NCI-H2107 treated with DMSO at 0.1 percent for 48 hours (cell line): ENCODE measurements at regions not wholly inside any gene's neighbourhood (a gene's known extent, or its start where the extent isn't known, plus 50 kb on each side); places are given as distances from the start of the nearest gene placed in this dataset.
"Not testable (repeated sequence)": the region's sequence is repeated elsewhere in the genome, so short reads cannot be mapped to it uniquely, and the experiment has no call there.

Experiments
- DNase-seq: peaks from one replicate; lab custom pipeline; 2025; ENCODE audit not compliant: unreplicated experiment; lab: John Stamatoyannopoulos, UW

DNA sequence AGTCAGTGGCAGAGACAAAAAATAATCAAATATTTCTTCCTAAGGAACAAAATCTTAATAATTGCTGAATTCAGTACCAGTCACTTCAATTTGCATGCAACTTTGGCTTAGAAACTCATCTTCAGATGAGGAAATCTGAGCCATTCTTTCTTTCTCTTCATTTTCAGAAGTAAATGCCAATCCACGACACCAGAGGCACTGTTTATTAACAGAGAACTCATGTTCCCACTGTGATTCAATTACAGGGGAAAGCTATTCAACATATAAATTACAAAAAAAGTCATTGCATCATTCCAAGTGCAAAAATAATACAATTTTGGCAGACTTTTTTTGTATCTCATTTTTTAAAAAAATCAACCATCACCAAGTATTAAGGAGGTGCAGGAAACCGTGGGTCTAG, 816.1 kb upstream of the TMEM132C start:
- no peak for DNase-seq

DNA sequence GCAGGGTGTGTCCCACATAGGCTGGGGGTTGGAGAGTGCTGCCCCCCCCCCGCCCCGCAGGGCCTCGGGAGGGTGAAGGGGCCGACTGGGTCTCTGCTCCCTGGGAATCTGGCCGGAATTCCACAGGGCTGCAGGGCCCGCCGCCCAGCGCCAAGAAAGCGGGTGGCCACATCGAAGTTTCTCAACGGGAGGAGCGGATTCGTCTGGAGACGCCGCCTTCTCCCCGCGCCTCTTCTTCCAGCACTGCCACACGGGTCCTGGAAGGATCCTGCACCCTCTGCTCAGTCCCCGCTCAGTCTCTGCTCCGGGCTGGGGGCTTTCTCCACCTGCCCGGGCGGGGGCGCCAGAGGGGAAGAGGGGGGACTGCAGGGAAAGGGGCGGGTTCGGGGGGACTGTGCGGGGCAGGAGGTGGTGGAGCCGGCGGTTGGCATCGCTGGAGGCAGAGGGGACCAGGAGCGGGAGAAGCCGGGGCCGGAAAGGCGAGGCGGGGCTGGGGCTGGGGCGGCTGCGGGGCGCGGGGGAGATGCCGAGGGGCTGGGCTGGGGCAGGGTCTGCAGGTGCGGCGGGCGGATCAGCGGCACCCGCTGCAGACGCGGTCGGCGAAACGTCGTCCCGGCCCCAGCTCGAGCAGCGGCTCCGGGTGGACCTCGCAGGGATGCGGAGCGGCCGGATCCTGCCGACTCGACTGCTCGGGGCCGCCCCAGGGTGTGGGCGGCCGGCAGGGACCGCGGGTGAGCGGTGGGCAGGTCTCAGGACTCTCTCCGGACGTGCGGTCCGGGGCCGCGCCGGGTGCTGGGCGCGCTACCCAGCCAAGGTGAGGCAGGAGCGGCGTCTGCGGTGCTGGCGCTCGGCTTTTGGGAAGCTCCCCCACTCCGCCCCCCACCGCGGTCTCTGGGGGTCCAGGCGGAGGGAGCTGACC, 811.4 kb upstream of the TMEM132C start:
- DNase-seq: no peak

DNA sequence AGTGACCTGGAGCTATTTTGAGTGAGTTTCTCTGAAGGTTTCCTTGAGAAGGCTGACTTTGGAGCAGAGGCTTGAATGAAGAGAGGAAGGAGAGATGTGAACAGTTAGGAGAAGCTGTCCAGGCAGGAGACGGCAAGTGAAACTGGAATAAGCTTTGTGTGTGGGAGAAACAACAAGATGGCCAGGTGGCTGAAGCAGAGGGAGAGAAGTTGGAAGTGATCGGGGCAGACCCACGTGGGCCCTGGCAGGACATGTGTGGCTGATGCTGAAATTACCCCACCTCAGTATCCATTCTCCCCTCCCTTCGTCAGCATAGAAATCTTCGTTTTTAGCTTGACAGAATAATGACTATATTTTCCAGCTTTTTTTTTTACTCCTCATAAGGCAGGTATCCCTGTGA, 809.2 kb upstream of the TMEM132C start:
- DNase-seq: no peak

DNA sequence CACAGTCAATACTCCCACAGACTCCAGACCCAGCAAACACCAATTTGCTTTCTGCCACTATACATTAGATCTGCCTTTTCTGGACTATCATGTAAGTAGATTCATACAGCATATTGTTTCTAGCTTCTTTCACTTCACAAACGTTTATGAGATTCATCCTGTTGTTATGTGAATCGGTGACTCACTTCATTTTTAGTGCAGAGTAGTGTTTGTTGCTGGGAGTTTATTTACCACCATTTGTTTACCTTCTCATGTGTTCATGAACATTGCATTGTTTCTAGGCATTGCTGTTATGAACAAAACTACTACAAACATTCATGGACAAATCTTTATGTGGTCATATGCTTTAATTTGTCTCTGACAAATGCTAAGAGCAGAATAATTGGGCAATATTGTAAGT, 807.8 kb upstream of the TMEM132C start:
- no peak for DNase-seq

DNA sequence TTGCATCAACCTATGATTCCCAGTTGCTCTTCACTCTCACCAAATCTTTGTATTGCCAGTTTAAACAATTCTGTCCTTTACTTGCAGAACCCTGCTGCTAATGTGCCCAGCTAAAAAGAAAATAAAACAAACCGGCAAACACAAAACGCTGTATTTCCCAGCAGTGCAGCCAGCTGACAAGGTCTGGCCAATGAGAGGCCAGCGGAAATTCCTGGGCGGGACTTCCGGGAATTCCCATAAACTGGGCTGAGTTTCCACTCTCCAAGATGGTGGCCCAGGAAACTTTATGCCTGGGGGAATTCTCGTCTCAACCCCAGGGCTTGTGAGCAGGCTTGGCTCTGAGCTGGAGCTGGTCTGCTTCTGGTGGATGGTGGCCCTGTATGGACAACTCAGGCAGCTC, 807.3 kb upstream of the TMEM132C start:
- DNase-seq: no peak

DNA sequence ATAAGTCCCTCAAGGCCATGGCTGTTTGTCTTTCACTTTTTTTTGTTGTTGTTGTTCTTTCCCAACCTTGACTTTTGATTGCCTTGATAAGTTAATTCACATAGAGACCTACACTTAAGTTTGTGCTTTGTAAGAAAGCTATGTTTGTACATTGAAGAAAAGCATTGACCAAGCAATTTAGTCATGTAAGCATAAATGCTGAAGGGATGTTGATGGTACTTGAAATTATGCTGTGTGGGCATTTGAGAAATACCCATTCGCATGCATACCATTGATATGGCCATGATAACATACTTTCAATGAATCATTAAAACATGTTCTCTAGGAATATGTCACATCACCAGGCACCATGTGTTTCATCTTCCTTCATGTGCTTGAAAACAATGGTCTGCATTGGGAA, 803.7 kb upstream of the TMEM132C start:
- DNase-seq: no peak

DNA sequence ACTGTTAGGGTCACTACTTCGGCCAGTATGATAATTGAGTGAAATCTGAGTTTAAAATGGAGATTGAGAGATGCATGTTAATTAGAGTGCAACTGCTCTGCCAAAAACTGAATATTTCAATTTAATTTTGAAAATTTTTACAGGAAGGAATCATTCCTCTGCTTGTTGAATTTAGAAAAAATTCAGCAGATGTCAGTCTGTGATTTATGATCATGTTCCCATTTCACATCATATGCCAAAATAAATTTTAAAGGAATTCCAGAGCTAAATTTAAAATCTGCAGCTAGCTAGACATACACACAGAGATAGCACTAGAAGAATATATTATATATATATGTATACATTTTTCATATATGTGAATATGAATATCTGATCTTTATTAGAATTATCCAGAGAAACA, 797.6 kb upstream of the TMEM132C start:
- DNase-seq: no peak

DNA sequence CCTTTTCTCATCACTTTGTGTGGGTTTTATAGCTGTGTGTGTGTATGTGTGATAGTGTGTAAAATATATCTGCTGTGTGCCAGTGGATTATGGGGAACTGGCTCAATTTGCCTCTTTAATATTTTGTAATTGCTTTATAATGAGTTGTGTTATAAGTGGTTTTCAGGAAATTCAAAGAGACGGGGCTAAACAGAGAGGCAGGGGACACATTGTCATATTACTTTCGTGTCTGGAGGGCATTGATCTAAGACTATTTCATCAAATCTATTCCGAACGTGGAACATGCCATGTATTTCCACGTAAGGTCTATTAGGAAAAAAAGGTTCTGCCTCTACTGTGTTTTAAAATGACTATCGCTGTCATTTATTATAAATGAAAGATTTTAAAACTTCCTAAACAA, 793.2 kb upstream of the TMEM132C start:
- DNase-seq: no peak

DNA sequence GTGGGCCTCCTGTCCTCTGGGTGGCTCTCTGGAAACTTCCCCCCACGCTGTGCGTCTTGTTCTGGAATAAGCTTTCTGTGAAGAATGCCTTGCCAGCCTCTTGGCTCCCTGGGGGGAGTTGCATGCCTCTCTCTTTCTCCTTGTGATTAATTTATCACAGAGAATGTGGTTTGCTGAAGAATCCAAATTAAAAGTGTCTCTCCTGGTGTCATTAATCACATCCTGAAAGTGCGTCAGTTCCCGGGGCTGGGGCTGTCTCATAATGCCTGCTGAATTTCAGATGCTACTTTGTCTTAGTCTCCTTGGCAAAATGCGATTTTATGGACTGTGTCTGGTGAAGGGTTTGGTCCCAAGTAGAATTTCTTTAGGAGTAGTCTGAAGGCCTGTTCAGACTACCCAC, 787.7 kb upstream of the TMEM132C start:
- no peak for DNase-seq

DNA sequence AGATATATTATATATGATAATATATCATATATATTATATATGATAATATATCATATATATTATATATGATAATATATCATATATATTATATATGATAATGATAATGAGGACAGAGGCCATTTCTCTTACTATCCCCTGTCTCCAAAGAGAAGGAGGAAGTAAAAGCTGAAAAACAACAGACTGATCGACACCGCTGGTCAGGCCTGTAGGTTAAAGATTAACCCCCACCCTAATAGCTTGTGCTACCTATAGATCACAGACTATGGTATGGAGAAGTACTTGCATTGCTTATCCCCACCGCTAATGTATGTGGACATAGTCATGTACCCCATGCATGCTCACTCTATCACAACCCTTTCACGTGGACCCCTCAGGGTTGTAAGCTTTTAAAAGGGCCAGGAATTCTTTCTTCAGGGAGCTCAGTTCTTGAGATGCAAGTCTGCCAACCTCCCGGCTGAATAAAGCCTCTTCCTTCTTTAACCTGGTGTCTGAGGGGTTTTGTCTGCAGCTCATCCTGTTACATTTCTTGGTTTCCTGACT, 786.1 kb upstream of the TMEM132C start:
- DNase-seq: no peak

DNA sequence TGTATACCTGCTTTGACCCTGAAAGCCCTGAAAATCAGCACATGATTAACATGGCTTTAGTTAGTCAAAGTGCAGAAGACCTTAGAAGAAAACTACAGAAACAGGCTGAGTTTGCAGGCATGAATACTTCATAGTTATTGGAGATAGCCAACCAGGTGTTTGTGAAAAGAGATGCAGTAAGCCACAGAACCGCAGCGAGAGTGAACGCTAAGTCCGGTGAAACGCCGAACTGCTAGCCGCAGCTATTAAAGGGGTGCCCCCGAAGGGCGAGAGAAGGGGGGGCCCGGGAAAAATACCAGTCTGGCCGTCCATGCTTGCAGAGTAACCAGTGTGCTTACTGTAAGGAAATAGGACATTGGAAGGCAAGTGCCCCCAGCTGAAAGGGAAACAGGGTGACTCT, 784.0 kb upstream of the TMEM132C start:
- no peak for DNase-seq

DNA sequence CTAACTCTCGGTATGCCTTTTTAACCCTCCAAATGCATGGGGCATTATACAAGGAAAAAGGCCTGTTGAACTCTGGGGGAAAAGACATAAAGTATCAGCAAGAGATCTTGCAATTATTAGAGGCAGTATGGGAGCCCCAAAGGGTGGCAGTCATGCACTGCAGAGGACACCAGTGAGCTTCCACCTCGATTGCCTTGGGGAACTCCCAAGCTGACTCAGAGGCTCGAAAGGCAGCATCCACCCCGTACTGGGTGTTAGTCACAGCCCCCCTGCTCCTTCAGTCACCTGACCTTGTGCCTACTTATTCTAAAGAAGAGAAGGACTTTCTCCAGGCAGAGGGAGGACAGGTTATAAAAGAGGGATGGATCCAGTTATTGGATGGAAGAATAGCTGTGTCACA, 781.4 kb upstream of the TMEM132C start:
- no peak for DNase-seq

DNA sequence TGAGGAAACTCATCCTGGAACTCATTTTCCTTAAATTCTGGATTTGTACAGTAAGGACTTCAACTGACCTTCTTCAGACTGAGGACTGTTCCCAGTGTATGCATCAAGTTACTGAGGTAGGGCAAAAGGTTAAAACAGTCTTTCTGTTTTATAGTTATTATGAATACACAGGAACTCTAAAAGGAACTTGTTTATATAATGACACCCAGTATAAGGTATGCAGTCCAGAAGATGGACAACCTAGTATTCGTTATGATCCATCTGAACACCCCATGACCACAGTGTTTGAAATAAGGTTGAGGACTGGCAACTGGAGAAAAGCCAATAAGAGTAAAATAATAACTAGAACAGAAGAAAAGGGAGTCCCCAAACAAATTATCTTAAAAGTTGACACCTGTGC, 779.9 kb upstream of the TMEM132C start:
- DNase-seq: no peak

DNA sequence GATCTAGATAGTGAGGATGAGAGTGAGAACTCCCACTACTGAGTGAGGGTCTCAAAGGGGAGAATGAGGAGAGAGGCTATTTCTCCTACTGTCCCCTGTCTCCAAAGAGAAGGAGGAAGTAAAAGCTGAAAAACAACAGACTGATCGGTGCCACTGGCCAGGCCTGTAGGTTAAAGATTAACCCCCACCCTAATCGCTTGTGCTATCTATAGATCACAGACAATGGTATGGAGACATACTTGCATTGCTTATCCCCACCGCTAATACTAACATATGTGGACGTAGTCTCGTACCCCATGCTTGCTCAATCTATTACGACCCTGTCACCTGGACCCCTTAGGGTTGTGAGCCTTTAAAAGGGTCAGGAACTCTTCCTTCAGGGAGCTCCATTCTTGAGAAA, 777.9 kb upstream of the TMEM132C start:
- DNase-seq: no peak

DNA sequence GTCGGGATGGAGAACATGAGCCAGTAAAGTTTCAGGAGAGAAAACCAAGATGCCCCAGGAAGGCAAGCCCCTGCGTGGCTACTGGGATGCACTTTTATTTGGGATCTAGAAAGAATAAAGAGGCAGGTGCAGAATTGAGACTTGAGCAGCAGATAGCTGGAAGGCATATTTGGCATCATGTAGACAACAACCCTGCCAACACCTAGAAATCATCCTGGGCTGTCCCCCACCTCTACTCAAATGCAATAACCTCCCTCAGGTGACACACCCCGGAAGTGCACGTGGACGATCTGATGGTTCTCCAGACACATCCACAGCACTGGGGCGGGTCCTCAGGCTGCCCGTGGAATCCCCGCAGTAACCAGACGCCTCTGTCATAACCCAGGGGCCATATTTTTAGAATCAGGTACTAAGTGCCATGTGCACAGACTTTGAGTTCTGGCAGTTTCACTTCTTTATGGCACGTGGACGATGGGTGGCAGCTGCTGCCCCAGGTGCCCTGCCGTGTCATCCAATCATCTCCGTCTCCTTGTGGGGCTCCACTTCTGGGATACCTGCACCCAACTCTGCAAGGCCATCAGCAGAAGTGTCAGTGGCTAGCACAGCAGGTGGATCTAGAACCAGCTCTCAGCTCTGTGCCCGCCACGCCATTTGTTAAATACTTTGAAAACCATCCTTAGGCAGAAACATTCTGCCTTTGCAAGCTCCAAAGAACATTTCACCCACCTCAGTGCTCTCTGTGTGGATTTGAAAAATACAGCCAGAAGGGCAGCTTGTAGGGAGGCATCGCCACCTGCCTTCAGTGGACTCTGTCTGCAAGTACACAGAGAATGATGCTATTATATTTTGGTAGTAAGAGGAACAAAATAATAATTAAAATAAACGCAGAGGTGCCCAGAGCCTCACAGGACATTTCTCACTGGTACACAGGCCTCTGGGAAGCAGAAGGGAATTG, 771.7 kb upstream of the TMEM132C start:
- DNase-seq: no peak

DNA sequence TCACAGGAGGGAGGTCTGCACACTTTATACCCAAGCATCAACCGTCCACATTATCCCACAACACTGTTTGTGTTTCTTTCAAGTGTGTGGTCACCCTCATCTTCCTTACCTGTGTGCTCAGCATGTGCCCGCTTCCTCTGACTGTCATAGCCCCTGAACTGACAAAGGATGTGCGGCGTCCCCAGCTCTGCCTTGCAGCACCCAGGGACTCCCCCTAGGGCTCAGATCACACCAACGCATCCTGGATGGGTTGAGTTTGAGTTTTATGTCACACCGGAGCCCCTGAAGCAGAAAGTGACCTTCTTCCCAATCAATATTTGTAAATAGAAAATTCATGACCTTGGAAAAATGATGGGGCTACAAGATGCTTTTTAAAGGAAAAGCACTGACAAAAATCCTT, 770.7 kb upstream of the TMEM132C start:
- DNase-seq: no peak

DNA sequence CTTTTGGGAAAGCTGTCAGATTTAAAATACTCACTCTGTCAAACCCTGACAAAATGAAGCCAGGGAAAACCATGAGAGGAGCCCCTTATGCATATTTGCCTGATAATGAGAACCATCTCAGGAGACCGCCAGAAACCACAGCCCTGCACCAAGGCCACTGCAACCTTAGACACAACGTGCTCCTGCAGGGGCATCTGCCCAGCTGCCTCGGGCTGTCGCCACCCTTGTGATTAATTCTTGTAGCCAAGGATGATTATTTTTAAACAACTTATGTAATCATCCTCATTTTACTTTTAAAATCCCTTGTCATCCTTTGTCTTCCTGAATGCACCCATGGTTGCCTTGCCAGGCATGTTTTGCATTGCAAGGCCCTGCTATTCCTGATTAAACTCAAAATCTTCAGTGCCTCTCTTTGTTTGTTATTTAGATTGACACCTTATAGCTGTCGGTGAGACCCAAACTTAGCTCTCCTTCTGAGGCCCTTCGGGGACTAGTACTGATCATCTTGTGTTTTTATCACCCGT, 766.4 kb upstream of the TMEM132C start:
- no peak for DNase-seq

DNA sequence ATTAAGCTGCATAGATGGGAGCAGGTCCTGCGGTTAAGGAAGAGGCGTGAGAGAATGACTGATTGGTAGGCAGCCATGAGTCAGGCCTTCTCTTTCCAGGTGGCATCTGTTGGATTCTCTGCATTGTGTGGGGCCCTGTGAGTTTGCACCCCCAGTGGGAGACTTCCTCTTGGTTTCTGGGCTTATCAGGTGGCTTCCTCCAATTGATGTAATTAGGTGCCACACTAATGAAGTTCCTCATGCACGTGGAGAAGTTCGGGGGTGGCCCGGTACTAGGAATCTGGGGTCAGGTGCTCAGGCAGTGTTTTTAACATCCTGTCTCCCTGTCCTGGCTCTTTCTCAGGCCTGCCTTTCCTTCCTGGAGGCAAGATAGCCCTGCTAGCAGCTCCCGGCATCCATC, 765.1 kb upstream of the TMEM132C start:
- no peak for DNase-seq

DNA sequence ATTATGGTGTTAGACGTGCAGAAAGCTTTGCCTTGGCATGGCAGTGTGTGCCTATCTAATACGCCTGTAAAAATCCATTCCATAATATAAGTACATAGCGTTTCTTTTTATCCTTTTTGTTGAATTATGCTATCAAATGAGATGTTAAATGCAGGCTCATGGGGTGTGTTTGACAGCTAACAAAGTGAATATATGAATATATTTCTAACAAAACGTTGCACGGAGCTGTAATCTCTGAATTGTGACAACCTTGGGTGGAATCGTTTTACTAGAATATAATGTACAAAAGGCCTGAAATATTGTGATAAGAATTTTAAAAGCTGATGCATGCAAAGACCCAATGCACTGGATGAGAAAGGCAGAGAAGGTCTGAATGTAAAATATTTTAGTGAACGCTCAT, 763.7 kb upstream of the TMEM132C start:
- DNase-seq: no peak

DNA sequence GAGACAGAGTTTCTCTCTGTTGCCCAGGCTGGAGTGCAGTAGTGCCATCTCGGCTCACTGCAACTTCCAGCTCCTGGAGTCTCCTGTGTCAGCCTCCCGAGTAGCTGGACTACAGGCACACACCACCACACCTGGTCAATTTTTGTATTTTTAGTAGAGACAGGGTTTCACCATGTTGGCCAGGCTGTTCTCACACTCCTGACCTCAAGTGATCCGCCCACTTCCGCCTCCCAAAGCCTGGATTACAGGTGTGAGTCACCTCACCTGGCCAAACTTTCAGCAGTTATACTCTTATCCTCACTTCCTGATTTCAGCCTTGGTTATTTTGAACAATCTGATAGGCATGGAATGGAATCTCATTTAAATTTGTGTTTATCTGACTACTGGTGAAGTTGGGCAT, 763.0 kb upstream of the TMEM132C start:
- not testable (repeated sequence) for DNase-seq

DNA sequence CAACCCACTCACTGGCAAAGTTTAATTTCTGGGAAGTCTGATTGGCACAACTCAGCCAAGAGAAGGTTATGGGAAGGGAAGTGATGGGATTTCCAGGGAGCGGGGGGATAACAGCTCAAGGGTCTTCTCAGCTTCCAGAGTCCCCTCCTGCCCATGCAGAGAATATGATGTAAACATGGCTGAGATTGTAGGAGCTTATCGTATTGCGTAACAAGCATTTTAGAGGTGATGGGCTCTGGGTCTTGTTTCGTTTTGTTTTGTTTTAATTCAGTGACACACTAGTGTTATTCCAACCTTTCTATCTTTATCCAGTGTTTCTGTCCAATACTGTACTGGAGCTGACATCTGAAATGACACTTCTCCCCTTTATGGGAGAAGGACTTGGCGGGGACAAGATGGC, 762.1 kb upstream of the TMEM132C start:
- no peak for DNase-seq

DNA sequence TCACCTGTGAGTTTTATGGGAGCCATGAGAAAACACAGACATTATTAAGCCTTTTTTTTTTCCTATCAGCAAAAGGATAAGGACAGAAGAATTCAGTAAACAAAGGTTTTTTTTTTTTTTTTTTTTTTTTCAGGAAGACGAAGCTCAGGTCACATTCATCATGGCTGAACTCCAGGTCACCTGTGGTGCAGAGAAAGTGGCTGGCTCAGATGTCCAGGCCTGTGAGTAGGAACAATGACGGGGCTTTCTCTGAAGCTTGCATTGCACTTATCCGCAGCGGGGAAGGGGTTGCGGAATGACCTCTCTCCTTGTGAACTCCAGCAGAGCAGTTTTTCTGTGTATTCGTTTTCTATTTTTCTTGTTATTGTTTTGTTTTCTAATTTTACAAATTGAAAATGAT, 759.6 kb upstream of the TMEM132C start:
- no peak for DNase-seq
